NCI-H2107 (cell line): ENCODE measurements at regions not wholly inside any gene's neighbourhood (a gene's known extent, or its start where the extent isn't known, plus 50 kb on each side); places are given as distances from the start of the nearest gene placed in this dataset.

ENCODE experiments used
- DNase-seq: peaks from one replicate; lab custom pipeline; 2025; lab: John Stamatoyannopoulos, UW

- DNase-seq, result no peak
Observed at GRCh38 chr13:109883181-109884180, 97.1 kb upstream of the IRS2 start.

- no peak for DNase-seq
Observed at GRCh38 chr13:109881961-109882558, 95.7 kb upstream of the IRS2 start.

GRCh38 chr13:109881347-109881725 is 95.0 kb upstream of the IRS2 start:
- no peak for DNase-seq

- no peak for DNase-seq
Observed at GRCh38 chr13:109880371-109881346, 94.3 kb upstream of the IRS2 start.

- no peak for DNase-seq
Observed at GRCh38 chr13:109879338-109879737, 93.0 kb upstream of the IRS2 start.

GRCh38 chr13:109877809-109878208 is 91.4 kb upstream of the IRS2 start:
- no peak for DNase-seq

- DNase-seq, result no peak
Observed at GRCh38 chr13:109875746-109876145, 89.4 kb upstream of the IRS2 start.

GRCh38 chr13:109874484-109875454 is 88.4 kb upstream of the IRS2 start:
- no peak for DNase-seq

- DNase-seq, result no peak
Observed at GRCh38 chr13:109873351-109874123, 87.2 kb upstream of the IRS2 start.

GRCh38 chr13:109872864-109873263 is 86.5 kb upstream of the IRS2 start:
- DNase-seq, result no peak

- DNase-seq, result no peak
Observed at GRCh38 chr13:109870696-109871370, 84.5 kb upstream of the IRS2 start.

- no peak for DNase-seq
Observed at GRCh38 chr13:109870274-109870673, 83.9 kb upstream of the IRS2 start.

- DNase-seq, result peak; percentile 84
Observed at GRCh38 chr13:109869312-109870237, 83.2 kb upstream of the IRS2 start.

GRCh38 chr13:109868578-109869311 is 82.4 kb upstream of the IRS2 start:
- DNase-seq, result no peak

GRCh38 chr13:109867766-109868165 is 81.4 kb upstream of the IRS2 start:
- no peak for DNase-seq

- no peak for DNase-seq
Observed at GRCh38 chr13:109862627-109863026, 76.2 kb upstream of the IRS2 start.

GRCh38 chr13:109859898-109860297 is 73.5 kb upstream of the IRS2 start:
- DNase-seq, result no peak
